Muscle of arm (tissue), 1 donor: ENCODE measurements at regions not wholly inside any gene's neighbourhood (a gene's known extent, or its start where the extent isn't known, plus 50 kb on each side); places are given as distances from the start of the nearest gene placed in this dataset.
"Not testable (repeated sequence)": the region's sequence is repeated elsewhere in the genome, so short reads cannot be mapped to it uniquely, and the experiment has no call there.

Experiments
- DNase-seq: peaks from one replicate; pipeline ENCODE4 v3.0.0-alpha.2; 2013

- no peak for DNase-seq
Observed at GRCh38 chr2:236346366-236346765, 82.2 kb upstream of the ASB18 start.

GRCh38 chr2:236348279-236348678 is 84.1 kb upstream of the ASB18 start:
- DNase-seq, result no peak

GRCh38 chr2:236348976-236349375 is 84.8 kb upstream of the ASB18 start:
- DNase-seq, result no peak

GRCh38 chr2:236350426-236350825 is 86.2 kb upstream of the ASB18 start:
- no peak for DNase-seq

- no peak for DNase-seq
Observed at GRCh38 chr2:236351966-236352525, 87.8 kb upstream of the ASB18 start.

- no peak for DNase-seq
Observed at GRCh38 chr2:236352761-236353593, 88.8 kb upstream of the ASB18 start.

- DNase-seq, result no peak
Observed at GRCh38 chr2:236353594-236353942, 89.4 kb upstream of the ASB18 start.

GRCh38 chr2:236354056-236354940 is 90.1 kb upstream of the ASB18 start:
- DNase-seq, result no peak

- DNase-seq, result no peak
Observed at GRCh38 chr2:236354973-236355595, 90.9 kb upstream of the ASB18 start.

- DNase-seq, result no peak
Observed at GRCh38 chr2:236355911-236356310, 91.7 kb upstream of the ASB18 start.

GRCh38 chr2:236356321-236356720 is 92.1 kb upstream of the ASB18 start:
- not testable (repeated sequence) for DNase-seq

GRCh38 chr2:236358482-236358881 is 94.3 kb upstream of the ASB18 start:
- not testable (repeated sequence) for DNase-seq

GRCh38 chr2:236359426-236360045 is 95.3 kb upstream of the ASB18 start:
- no peak for DNase-seq

GRCh38 chr2:236360496-236360895 is 96.3 kb upstream of the ASB18 start:
- DNase-seq, result no peak

- no peak for DNase-seq
Observed at GRCh38 chr2:236363711-236364277, 99.6 kb upstream of the ASB18 start.

- no peak for DNase-seq
Observed at GRCh38 chr2:236365258-236366048, 101.2 kb upstream of the ASB18 start.

- no peak for DNase-seq
Observed at GRCh38 chr2:236366049-236366387, 101.8 kb upstream of the ASB18 start.

- no peak for DNase-seq
Observed at GRCh38 chr2:236366397-236366796, 102.2 kb upstream of the ASB18 start.

GRCh38 chr2:236367506-236368289 is 103.5 kb upstream of the ASB18 start:
- no peak for DNase-seq

GRCh38 chr2:236369661-236370062 is 105.5 kb upstream of the ASB18 start:
- no peak for DNase-seq
